ENCODE measurements at regions not wholly inside any gene's neighbourhood (a gene's known extent, or its start where the extent isn't known, plus 50 kb on each side); places are given as distances from the start of the nearest gene placed in this dataset.

- Histone ChIP-seq H3K27me3 (ENCODE audit: insufficient read depth, low read depth, low read length) (no peaks in the 10 kb centered on the region), H3K9me3 (ENCODE audit: low read length) (no peaks in the 10 kb centered on the region), H3K9me2 (ENCODE audit: insufficient read depth, low read length) (no peaks in the 10 kb centered on the region), H4K20me1 (ENCODE audit: insufficient read depth) (no peaks in the 10 kb centered on the region), H3K9ac (ENCODE audit: low read length) (no peak overlapping the region), H3K79me2 (replicated peaks; ENCODE audit: insufficient read depth, low read length) (peaks cover 3% of the 10 kb centered on the region), H3K4me2 (ENCODE audit: low read length) (no peak overlapping the region), H3K36me3 (ENCODE audit: insufficient read depth, low read length) (no peaks in the 10 kb centered on the region), H3K4me3 (ENCODE audit: low read length) (no peak overlapping the region), H3K27ac (ENCODE audit: low read length) (no peak overlapping the region), H3F3A (ENCODE audit: insufficient read depth, low read length, poor library complexity, severe bottlenecking) (no peaks in the 10 kb centered on the region), H2AFZ (ENCODE audit: low read depth, low read length) (no peak overlapping the region)
- TF ChIP-seq POLR2AphosphoS5 (IDR thresholded peaks at IDR 0.05) (no peak), EP300 (conservative IDR thresholded peaks at IDR 0.05; ENCODE audit: poor library complexity, severe bottlenecking) (no peak), CTCF (IDR thresholded peaks at IDR 0.05; ENCODE audit: poor library complexity, severe bottlenecking) (no peak), MXI1 (conservative IDR thresholded peaks at IDR 0.05; ENCODE audit: poor library complexity, severe bottlenecking) (no peak), EZH2 (IDR thresholded peaks at IDR 0.05; ENCODE audit: borderline replicate concordance, insufficient read depth, low read length, poor library complexity, severe bottlenecking) (no peak)
Measured at GRCh38 chr10:21134645-21135022, 237.5 kb upstream of the NEBL start.

- Histone ChIP-seq H3K4me2 (ENCODE audit: low read length) (no peak overlapping the region), H3F3A (ENCODE audit: insufficient read depth, low read length, poor library complexity, severe bottlenecking) (no peaks in the 10 kb centered on the region), H3K36me3 (ENCODE audit: insufficient read depth, low read length) (no peaks in the 10 kb centered on the region), H3K9ac (ENCODE audit: low read length) (no peak overlapping the region), H3K9me2 (ENCODE audit: insufficient read depth, low read length) (no peaks in the 10 kb centered on the region), H3K9me3 (ENCODE audit: low read length) (no peaks in the 10 kb centered on the region), H4K20me1 (ENCODE audit: insufficient read depth) (no peaks in the 10 kb centered on the region), H3K27ac (ENCODE audit: low read length) (no peak overlapping the region), H2AFZ (ENCODE audit: low read depth, low read length) (no peak overlapping the region), H3K79me2 (replicated peaks; ENCODE audit: insufficient read depth, low read length) (peaks cover 3% of the 10 kb centered on the region), H3K27me3 (ENCODE audit: insufficient read depth, low read depth, low read length) (no peaks in the 10 kb centered on the region), H3K4me3 (ENCODE audit: low read length) (no peak overlapping the region)
- TF ChIP-seq REST (IDR thresholded peaks at IDR 0.05; ENCODE audit: borderline replicate concordance) (no peak), EP300 (conservative IDR thresholded peaks at IDR 0.05; ENCODE audit: poor library complexity, severe bottlenecking) (no peak), TAF1 (IDR thresholded peaks at IDR 0.05; ENCODE audit: low read depth) (no peak), SMC3 (conservative IDR thresholded peaks at IDR 0.05; ENCODE audit: poor library complexity) (no peak), CTCF (IDR thresholded peaks at IDR 0.05; ENCODE audit: poor library complexity, severe bottlenecking) (no peak), MXI1 (conservative IDR thresholded peaks at IDR 0.05; ENCODE audit: poor library complexity, severe bottlenecking) (no peak), RAD21 (conservative IDR thresholded peaks at IDR 0.05) (no peak), POLR2AphosphoS5 (IDR thresholded peaks at IDR 0.05) (no peak), EZH2 (IDR thresholded peaks at IDR 0.05; ENCODE audit: borderline replicate concordance, insufficient read depth, low read length, poor library complexity, severe bottlenecking) (no peak)
Measured at GRCh38 chr10:21130683-21131442, 233.8 kb upstream of the NEBL start.
